ENCODE measurements at regions not wholly inside any gene's neighbourhood (a gene's known extent, or its start where the extent isn't known, plus 50 kb on each side); places are given as distances from the start of the nearest gene placed in this dataset.

GRCh38 chr1:233497679-233498078 lies 116.2 kb upstream of the KCNK1 start:
- TF ChIP-seq EZH2 (IDR thresholded peaks at IDR 0.05; ENCODE audit: low read depth, unreplicated experiment), result no peak
- no peak for TF ChIP-seq CTCF (conservative IDR thresholded peaks at IDR 0.05; ENCODE audit: low read depth in 2 of 2)
- TF ChIP-seq POLR2AphosphoS5 (IDR thresholded peaks at IDR 0.05; ENCODE audit: low read depth), result no peak
- TF ChIP-seq REST (IDR thresholded peaks at IDR 0.05; ENCODE audit: unreplicated experiment), result no peak
- no peak for TF ChIP-seq JUNB (IDR thresholded peaks at IDR 0.05; ENCODE audit: unreplicated experiment)
- TF ChIP-seq EZH2phosphoT487 (IDR thresholded peaks at IDR 0.05; ENCODE audit: unreplicated experiment), result no peak
- no peak for TF ChIP-seq NANOG (IDR thresholded peaks at IDR 0.05; ENCODE audit: borderline replicate concordance)
- no peak for TF ChIP-seq ETS1 (IDR thresholded peaks at IDR 0.05)
- TF ChIP-seq STAT1 (IDR thresholded peaks at IDR 0.05; ENCODE audit: unreplicated experiment), result no peak
- no peak for TF ChIP-seq CREB1 (CRISPR knock-in tag; IDR thresholded peaks at IDR 0.05; ENCODE audit: low read depth)
- no peak for TF ChIP-seq ZNF462 (CRISPR knock-in tag; IDR thresholded peaks at IDR 0.05)

All from GM23338 (cell line).